ENCODE measurements at regions not wholly inside any gene's neighbourhood (a gene's known extent, or its start where the extent isn't known, plus 50 kb on each side); places are given as distances from the start of the nearest gene placed in this dataset.

GRCh38 chr7:85600395-85600794, 413.5 kb upstream of the SEMA3D start:
- WGBS: 24% methylated on average over 3 of the region's 3 CpGs
- TF ChIP-seq JUND (IDR thresholded peaks at IDR 0.05) (no peak), ATF3 (IDR thresholded peaks at IDR 0.05) (no peak), FOXA1 (IDR thresholded peaks at IDR 0.05) (no peak), CTCF (IDR thresholded peaks at IDR 0.05; ENCODE audit: low read depth, low read length, missing input control) (no peak), NR2F2 (IDR thresholded peaks at IDR 0.05) (no peak), REST (IDR thresholded peaks at IDR 0.05) (no peak)
- Histone ChIP-seq H3K9me3 (ENCODE audit: control insufficient read depth in 4 of 4, low read length in 3 of 4) (no peaks in the 10 kb centered on the region), H3K9ac (ENCODE audit: low read depth in 1 of 2, low read length in 2 of 2) (no peak overlapping the region), H3K36me3 (ENCODE audit: control insufficient read depth in 4 of 4, insufficient read depth in 3 of 4, low read depth in 1 of 4, low read length in 3 of 4) (no peaks in the 10 kb centered on the region), H3K27ac (ENCODE audit: low read depth in 1 of 2, low read length in 2 of 2) (no peak overlapping the region), H3K4me1 (ENCODE audit: control insufficient read depth in 4 of 4, insufficient read depth in 4 of 4, low read length in 3 of 4) (peaks cover 0 to 2% (median 0%) of the 10 kb centered on the region in 4 donors), H3K27me3 (ENCODE audit: control insufficient read depth in 4 of 4, insufficient read depth in 4 of 4, low read length in 3 of 4) (peaks cover 0 to 2% (median 0%) of the 10 kb centered on the region in 4 donors), H3K4me3 (ENCODE audit: low read depth in 1 of 3, low read length in 3 of 3) (no peak overlapping the region)
- no peak for DNase-seq (ENCODE audit: low spot score)

GRCh38 chr7:85596827-85597226, 410.0 kb upstream of the SEMA3D start:
- no peak for TF ChIP-seq EGR1 (IDR thresholded peaks at IDR 0.05; ENCODE audit: low read depth in 2 of 2)
- TF ChIP-seq ZBTB33 (IDR thresholded peaks at IDR 0.05): no peak
- no peak for TF ChIP-seq NR2F2 (IDR thresholded peaks at IDR 0.05)
- TF ChIP-seq YY1 (IDR thresholded peaks at IDR 0.05): no peak
- TF ChIP-seq FOXA1 (IDR thresholded peaks at IDR 0.05): no peak
- no peaks in the 10 kb centered on the region for H3K36me3 ChIP-seq (ENCODE audit: control insufficient read depth in 4 of 4, insufficient read depth in 3 of 4, low read depth in 1 of 4, low read length in 3 of 4)
- H3K27me3 ChIP-seq (ENCODE audit: control insufficient read depth in 4 of 4, insufficient read depth in 4 of 4, low read length in 3 of 4): no peaks in the 10 kb centered on the region
- no peaks in the 10 kb centered on the region for H3K9me3 ChIP-seq (ENCODE audit: control insufficient read depth in 4 of 4, low read length in 3 of 4)
- no peak for DNase-seq (ENCODE audit: low spot score)
- peaks cover 0 to 2% (median 0%) of the 10 kb centered on the region in 4 donors for H3K4me1 ChIP-seq (ENCODE audit: control insufficient read depth in 4 of 4, insufficient read depth in 4 of 4, low read length in 3 of 4)
- no peak overlapping the region for H3K4me3 ChIP-seq (ENCODE audit: low read depth in 1 of 3, low read length in 3 of 3)
- H3K9ac ChIP-seq (ENCODE audit: low read depth in 1 of 2, low read length in 2 of 2): no peak overlapping the region
- no peak overlapping the region for H3K27ac ChIP-seq (ENCODE audit: low read depth in 1 of 2, low read length in 2 of 2)
- WGBS: 76% methylated on average over 2 of the region's 2 CpGs

GRCh38 chr7:85595750-85596178, 408.9 kb upstream of the SEMA3D start:
- Histone ChIP-seq H3K9ac (ENCODE audit: low read depth in 1 of 2, low read length in 2 of 2) (no peak overlapping the region), H3K4me1 (ENCODE audit: control insufficient read depth in 4 of 4, insufficient read depth in 4 of 4, low read length in 3 of 4) (peaks cover 0 to 2% (median 0%) of the 10 kb centered on the region in 4 donors), H3K27ac (ENCODE audit: low read depth in 1 of 2, low read length in 2 of 2) (no peak overlapping the region), H3K36me3 (ENCODE audit: control insufficient read depth in 4 of 4, insufficient read depth in 3 of 4, low read depth in 1 of 4, low read length in 3 of 4) (no peaks in the 10 kb centered on the region), H3K4me3 (ENCODE audit: low read depth in 1 of 3, low read length in 3 of 3) (no peak overlapping the region), H3K27me3 (ENCODE audit: control insufficient read depth in 4 of 4, insufficient read depth in 4 of 4, low read length in 3 of 4) (no peaks in the 10 kb centered on the region), H3K9me3 (ENCODE audit: control insufficient read depth in 4 of 4, low read length in 3 of 4) (no peaks in the 10 kb centered on the region)
- DNase-seq (ENCODE audit: low spot score): no peak
- no peak for TF ChIP-seq GABPA (IDR thresholded peaks at IDR 0.05 in 1 of 2, conservative IDR thresholded peaks at IDR 0.05 in 1 of 2)
- TF ChIP-seq TAF1 (conservative IDR thresholded peaks at IDR 0.05): no peak
- TF ChIP-seq SP1 (IDR thresholded peaks at IDR 0.05): no peak
- TF ChIP-seq EGR1 (IDR thresholded peaks at IDR 0.05; ENCODE audit: low read depth in 2 of 2): no peak
- TF ChIP-seq HNF4A (conservative IDR thresholded peaks at IDR 0.05): no peak
- no peak for TF ChIP-seq RXRA (IDR thresholded peaks at IDR 0.05)
- TF ChIP-seq ATF3 (IDR thresholded peaks at IDR 0.05): no peak
- TF ChIP-seq MAX (IDR thresholded peaks at IDR 0.05): no peak
- no peak for TF ChIP-seq ZBTB33 (IDR thresholded peaks at IDR 0.05)
- no peak for TF ChIP-seq RAD21 (IDR thresholded peaks at IDR 0.05)
- no peak for TF ChIP-seq FOXA2 (IDR thresholded peaks at IDR 0.05)

Measured in liver (tissue), 8 donors.